Neuronal stem cell (in vitro differentiated cells): ENCODE measurements at regions not wholly inside any gene's neighbourhood (a gene's known extent, or its start where the extent isn't known, plus 50 kb on each side); places are given as distances from the start of the nearest gene placed in this dataset.

Experiments
- DNase-seq: peaks from one replicate; pipeline ENCODE4 v3.0.0-alpha.2; 2013; ENCODE audit warnings: low spot score
- H2AFZ ChIP-seq: one replicate; pipeline ENCODE4 v1.6.1; 2013; ENCODE audit warnings: mild to moderate bottlenecking, low read length, inconsistent platforms
- H2AK5ac ChIP-seq: 2 replicates; pipeline ENCODE4 v1.6.1; 2013; ENCODE audit warnings: low read depth, mild to moderate bottlenecking, inconsistent platforms, low read length, moderate library complexity, mixed read lengths
- H2BK120ac ChIP-seq: 2 replicates; pipeline ENCODE4 v1.6.1; 2013; ENCODE audit warnings: low read depth, mild to moderate bottlenecking, inconsistent platforms, low read length, moderate library complexity, mixed read lengths
- H2BK12ac ChIP-seq: one replicate; pipeline ENCODE4 v1.6.1; 2013; ENCODE audit warnings: low read length, inconsistent platforms
- H2BK15ac ChIP-seq: 2 replicates; pipeline ENCODE4 v1.6.1; 2013; ENCODE audit warnings: mild to moderate bottlenecking, low read length, inconsistent platforms, mixed read lengths
- H2BK5ac ChIP-seq: one replicate; pipeline ENCODE4 v1.6.1; 2013; ENCODE audit warnings: inconsistent platforms, mild to moderate bottlenecking, low read length, moderate library complexity
- H3K14ac ChIP-seq: one replicate; pipeline ENCODE4 v1.6.1; 2013; ENCODE audit warnings: low read length, inconsistent platforms
- H3K18ac ChIP-seq: 2 replicates; pipeline ENCODE4 v1.6.1; 2013; ENCODE audit warnings: low read length, inconsistent platforms
- H3K23ac ChIP-seq: 2 replicates; pipeline ENCODE4 v1.6.1; 2013; ENCODE audit warnings: low read depth, mild to moderate bottlenecking, mixed read lengths, low read length, inconsistent platforms; ENCODE audit not compliant: poor library complexity
- H3K27ac ChIP-seq: replicated peaks from 3 replicates; pipeline ENCODE4 v1.5.1; 2013; ENCODE audit warnings: low read length, inconsistent platforms
- H3K27me3 ChIP-seq, 3 experiments: 2 replicates each; pipeline ENCODE4 v1.6.1; 2013; ENCODE audit warnings: low read length in 3 of 3, mild to moderate bottlenecking in 2 of 3, inconsistent platforms in 1 of 3, low read depth in 1 of 3, mixed read lengths in 1 of 3, moderate library complexity in 1 of 3; ENCODE audit not compliant: control insufficient read depth in 3 of 3, insufficient read depth in 3 of 3
- H3K36me3 ChIP-seq, 2 donors: replicated peaks in 1 of 2; 2 replicates each; pipeline ENCODE4 v1.6.1; 2013; ENCODE audit warnings: low read length in 2 of 2; ENCODE audit not compliant: control insufficient read depth in 2 of 2, insufficient read depth in 2 of 2
- H3K4ac ChIP-seq: 2 replicates; pipeline ENCODE4 v1.6.1; 2013; ENCODE audit warnings: inconsistent platforms, mild to moderate bottlenecking, low read length, moderate library complexity
- H3K4me1 ChIP-seq, 2 donors: 1 replicate in 1 of 2; 2 replicates in 1 of 2; pipeline ENCODE4 v1.6.1; 2013; ENCODE audit warnings: low read length in 2 of 2, low read depth in 1 of 2; ENCODE audit not compliant: control insufficient read depth in 2 of 2, insufficient read depth in 1 of 2
- H3K4me2 ChIP-seq: one replicate; pipeline ENCODE4 v1.6.1; 2013; ENCODE audit warnings: mild to moderate bottlenecking, low read length, inconsistent platforms; ENCODE audit not compliant: insufficient read depth, poor library complexity, severe bottlenecking
- H3K4me3 ChIP-seq, 2 donors: 2 replicates each; pipeline ENCODE4 v1.5.1; 2013; ENCODE audit warnings: low read length in 2 of 2, mild to moderate bottlenecking in 2 of 2, inconsistent platforms in 1 of 2, moderate library complexity in 1 of 2
- H3K79me1 ChIP-seq: one replicate; pipeline ENCODE4 v1.6.1; 2013; ENCODE audit warnings: low read depth, mild to moderate bottlenecking, inconsistent platforms, low read length, moderate library complexity
- H3K9ac ChIP-seq: one replicate; pipeline ENCODE4 v1.6.1; 2013; ENCODE audit warnings: mild to moderate bottlenecking, low read depth, low read length, inconsistent platforms; ENCODE audit not compliant: poor library complexity
- H3K9me3 ChIP-seq, 2 donors: replicated peaks in 1 of 2; 2 replicates each; pipeline versions ENCODE3 to v1.6.1; 2013; ENCODE audit warnings: low read length in 2 of 2, mild to moderate bottlenecking in 2 of 2, inconsistent platforms in 1 of 2, low read depth in 1 of 2, mixed read lengths in 1 of 2, moderate library complexity in 1 of 2; ENCODE audit not compliant: control insufficient read depth in 2 of 2, insufficient read depth in 1 of 2
- H4K8ac ChIP-seq: one replicate; pipeline ENCODE4 v1.6.1; 2013; ENCODE audit warnings: low read depth, mild to moderate bottlenecking, inconsistent platforms, low read length, moderate library complexity
- H4K91ac ChIP-seq: one replicate; pipeline ENCODE4 v1.6.1; 2013; ENCODE audit warnings: low read length, low read depth, mild to moderate bottlenecking, inconsistent platforms; ENCODE audit not compliant: poor library complexity
- WGBS, 2 donors: extraction: QIAGEN DNeasy Blood & Tissue Kit; methylation state at CpG; one replicate each; pipeline ENCODE4 v1.1.7; 2013; ENCODE audit warnings: missing lambda C conversion rate in 2 of 2, mixed read lengths in 1 of 2; ENCODE audit not compliant: insufficient read length in 2 of 2, insufficient replicate concordance in 1 of 2; ENCODE audit errors: extremely low coverage in 2 of 2; 5-methylcytosine and 5-hydroxymethylcytosine counted together

DNA sequence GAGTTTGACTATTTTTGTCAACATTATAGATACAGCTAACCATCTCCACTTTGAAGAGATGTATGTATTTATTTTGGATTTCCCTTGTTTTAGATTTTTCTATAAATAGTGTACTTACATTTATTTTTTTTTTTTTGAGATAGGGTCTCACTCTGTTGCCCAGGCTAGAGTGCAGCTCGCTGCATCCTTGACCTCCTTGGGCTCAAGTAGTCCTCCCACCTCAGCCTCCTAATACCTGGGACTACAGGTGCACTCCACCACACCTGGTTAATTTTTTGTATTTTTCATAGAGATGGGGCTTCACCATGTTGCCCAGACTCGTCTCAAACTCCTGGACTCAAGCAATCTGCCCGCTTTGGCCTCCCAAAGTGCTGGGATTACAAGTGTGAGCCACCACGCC is 55.3 kb upstream of the TRPM1 start:
- Histone ChIP-seq H3K9me3 (peaks cover 0 to 6% of the 10 kb centered on the region in 2 donors), H3K14ac (no peak overlapping the region), H4K91ac (no peak overlapping the region), H4K8ac (no peak overlapping the region), H2BK5ac (no peak overlapping the region), H3K27me3 (peaks cover 0 to 13% (median 8%) of the 10 kb centered on the region in 3 experiments), H2BK12ac (no peak overlapping the region), H3K9ac (no peak overlapping the region), H3K27ac (no peak overlapping the region), H3K36me3 (no peaks in the 10 kb centered on the region), H2BK120ac (no peak overlapping the region), H3K23ac (no peak overlapping the region), H3K4me1 (peaks cover 0 to 7% of the 10 kb centered on the region in 2 donors), H3K4me2 (no peak overlapping the region), H2BK15ac (no peak overlapping the region), H3K4me3 (no peak overlapping the region), H2AFZ (no peak overlapping the region), H2AK5ac (no peak overlapping the region), H3K79me1 (no peaks in the 10 kb centered on the region), H3K18ac (no peak overlapping the region), H3K4ac (no peak overlapping the region)
- DNase-seq = no peak
- no CpG with 5 or more reads among the region's 4 CpGs for WGBS, 2 donors

DNA sequence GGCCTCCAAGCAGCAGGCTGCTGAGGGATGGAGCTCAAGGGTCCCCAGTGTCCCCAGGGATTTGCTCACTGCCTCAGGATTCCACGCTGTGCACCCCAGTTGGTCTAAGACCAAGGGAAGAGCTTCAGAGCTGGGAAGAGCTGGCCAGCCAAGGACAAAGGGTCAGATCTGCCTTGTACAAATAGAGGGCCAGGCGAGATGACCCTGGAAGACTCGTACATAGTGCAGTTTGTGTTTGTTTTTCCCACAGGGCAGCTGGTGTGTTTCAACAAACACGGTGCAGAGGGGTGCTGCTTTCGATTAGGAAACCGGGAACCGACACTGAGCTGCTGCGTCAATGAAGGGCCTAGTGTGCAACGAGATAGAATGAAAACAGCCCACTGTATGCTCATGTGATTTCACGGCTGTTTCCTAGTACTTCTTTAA is 56.1 kb upstream of the TRPM1 start:
- Histone ChIP-seq H2BK12ac (no peak overlapping the region), H2BK15ac (no peak overlapping the region), H2AK5ac (no peak overlapping the region), H3K14ac (no peak overlapping the region), H3K4ac (no peak overlapping the region), H3K23ac (no peak overlapping the region), H3K4me2 (no peak overlapping the region), H2AFZ (no peak overlapping the region), H3K4me1 (peaks cover 0 to 6% of the 10 kb centered on the region in 2 donors), H3K9ac (no peak overlapping the region), H4K8ac (no peak overlapping the region), H3K79me1 (no peaks in the 10 kb centered on the region), H3K9me3 (no peaks in the 10 kb centered on the region), H2BK120ac (no peak overlapping the region), H2BK5ac (no peak overlapping the region), H3K4me3 (no peak overlapping the region), H3K18ac (no peak overlapping the region), H3K27ac (no peak overlapping the region), H3K27me3 (peaks cover 0 to 8% (median 8%) of the 10 kb centered on the region in 3 experiments), H3K36me3 (no peaks in the 10 kb centered on the region), H4K91ac (no peak overlapping the region)
- DNase-seq = no peak
- WGBS, 2 donors = no CpG with 5 or more reads among the region's 10 CpGs

DNA sequence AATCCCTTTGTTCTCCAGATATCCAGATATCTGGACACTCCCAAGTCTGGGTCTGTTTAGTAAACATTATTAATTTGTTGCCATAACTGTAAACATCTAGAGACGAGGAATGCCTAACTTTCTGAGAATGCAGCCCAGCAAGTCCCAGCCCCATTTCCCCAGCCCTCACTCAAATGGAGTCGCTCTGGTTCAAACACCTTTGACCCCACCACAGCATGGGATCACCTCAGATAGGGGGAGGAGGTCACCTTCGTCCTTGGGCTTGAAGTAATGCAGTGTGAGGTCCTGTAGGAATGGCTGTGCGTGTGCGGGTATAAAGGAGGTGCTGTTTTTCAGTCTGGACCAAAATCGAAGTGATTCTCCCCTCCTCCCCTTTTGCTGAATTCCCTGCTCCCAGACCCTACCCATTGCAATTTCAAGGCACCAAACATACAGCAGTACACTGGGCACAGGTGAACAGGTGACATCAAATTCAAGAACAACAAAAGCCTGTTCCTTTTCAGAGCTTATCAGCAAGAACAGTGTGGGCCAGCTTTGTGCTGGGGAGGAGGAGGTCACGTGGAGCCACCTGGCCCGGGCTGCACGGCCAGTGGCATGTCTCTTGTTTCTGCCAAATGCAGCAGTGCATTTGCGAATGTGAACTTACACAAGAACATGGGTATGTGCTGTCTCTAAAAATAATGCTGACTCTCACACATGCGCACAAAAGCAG is 57.5 kb upstream of the TRPM1 start:
- H2BK15ac ChIP-seq = no peak overlapping the region
- no peaks in the 10 kb centered on the region for H3K36me3 ChIP-seq
- no peak overlapping the region for H2BK120ac ChIP-seq
- DNase-seq = no peak
- no peak overlapping the region for H2BK12ac ChIP-seq
- no peaks in the 10 kb centered on the region for H3K79me1 ChIP-seq
- no peak overlapping the region for H3K27ac ChIP-seq
- H3K9ac ChIP-seq = no peak overlapping the region
- no CpG with 5 or more reads among the region's 11 CpGs for WGBS, 2 donors
- H4K91ac ChIP-seq = no peak overlapping the region
- no peak overlapping the region for H2AFZ ChIP-seq
- H3K4ac ChIP-seq = no peak overlapping the region
- no peak overlapping the region for H3K4me3 ChIP-seq
- no peak overlapping the region for H3K14ac ChIP-seq
- H2BK5ac ChIP-seq = no peak overlapping the region
- no peak overlapping the region for H3K23ac ChIP-seq
- H3K9me3 ChIP-seq = no peaks in the 10 kb centered on the region
- H3K27me3 ChIP-seq = peaks cover 0 to 8% (median 3%) of the 10 kb centered on the region in 3 experiments
- H3K18ac ChIP-seq = no peak overlapping the region
- no peak overlapping the region for H2AK5ac ChIP-seq
- peaks cover 0 to 6% of the 10 kb centered on the region in 2 donors for H3K4me1 ChIP-seq
- H4K8ac ChIP-seq = no peak overlapping the region
- no peak overlapping the region for H3K4me2 ChIP-seq

DNA sequence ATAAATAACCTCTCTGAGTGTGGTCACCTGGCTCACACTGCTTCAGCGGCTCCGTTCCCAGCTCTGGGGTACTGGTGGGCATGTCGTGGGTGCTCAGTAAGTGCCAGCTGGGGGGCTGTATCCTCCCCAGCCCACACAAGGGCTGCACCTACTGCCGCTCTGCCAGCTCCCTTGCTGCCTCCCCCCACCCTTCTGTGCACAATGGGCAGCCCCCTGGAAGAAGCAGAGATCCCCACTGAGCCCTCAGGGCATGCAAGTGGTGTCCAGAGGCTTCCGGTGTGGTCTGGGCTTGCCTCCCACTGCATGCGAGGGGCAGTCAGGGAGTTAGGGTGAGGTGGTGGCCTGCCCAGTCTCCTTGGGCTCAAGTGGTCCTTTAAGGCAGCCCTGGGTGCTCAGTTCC is 58.3 kb upstream of the TRPM1 start:
- Histone ChIP-seq H3K14ac (peak overlapping the region; percentile 42), H3K27me3 (peaks cover 0 to 8% (median 3%) of the 10 kb centered on the region in 3 experiments), H3K4me1 (peaks cover 0 to 6% of the 10 kb centered on the region in 2 donors), H3K79me1 (no peaks in the 10 kb centered on the region), H2BK5ac (no peak overlapping the region), H2AFZ (no peak overlapping the region), H3K18ac (peak overlapping the region; percentile 74), H3K27ac (no peak overlapping the region), H3K36me3 (no peaks in the 10 kb centered on the region), H2BK15ac (peak overlapping the region; percentile 63), H3K9me3 (no peaks in the 10 kb centered on the region), H3K9ac (no peak overlapping the region), H2AK5ac (peak overlapping the region; percentile 73), H3K23ac (peak overlapping the region; percentile 61), H4K8ac (no peak overlapping the region), H3K4ac (no peak overlapping the region), H4K91ac (no peak overlapping the region), H3K4me3 (no peak overlapping the region), H2BK120ac (no peak overlapping the region), H2BK12ac (no peak overlapping the region), H3K4me2 (no peak overlapping the region)
- no CpG with 5 or more reads among the region's 6 CpGs for WGBS, 2 donors
- no peak for DNase-seq
